ENCODE measurements at regions not wholly inside any gene's neighbourhood (a gene's known extent, or its start where the extent isn't known, plus 50 kb on each side); places are given as distances from the start of the nearest gene placed in this dataset.

DNA sequence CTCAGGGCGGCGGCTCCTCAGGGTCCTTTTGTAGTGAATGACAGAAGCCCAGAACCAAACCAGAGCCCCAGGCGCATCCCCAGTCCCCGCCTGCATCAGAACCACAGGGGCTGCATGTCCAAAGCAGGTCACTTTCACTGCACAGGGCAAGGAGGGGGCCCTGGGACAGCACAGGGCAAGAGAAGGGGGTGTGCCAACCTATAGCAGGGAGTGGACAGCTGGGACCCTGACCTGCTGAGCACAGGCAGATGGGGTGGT, 501.4 kb downstream of the PREX1 start:
- TF ChIP-seq, protein P1, sequence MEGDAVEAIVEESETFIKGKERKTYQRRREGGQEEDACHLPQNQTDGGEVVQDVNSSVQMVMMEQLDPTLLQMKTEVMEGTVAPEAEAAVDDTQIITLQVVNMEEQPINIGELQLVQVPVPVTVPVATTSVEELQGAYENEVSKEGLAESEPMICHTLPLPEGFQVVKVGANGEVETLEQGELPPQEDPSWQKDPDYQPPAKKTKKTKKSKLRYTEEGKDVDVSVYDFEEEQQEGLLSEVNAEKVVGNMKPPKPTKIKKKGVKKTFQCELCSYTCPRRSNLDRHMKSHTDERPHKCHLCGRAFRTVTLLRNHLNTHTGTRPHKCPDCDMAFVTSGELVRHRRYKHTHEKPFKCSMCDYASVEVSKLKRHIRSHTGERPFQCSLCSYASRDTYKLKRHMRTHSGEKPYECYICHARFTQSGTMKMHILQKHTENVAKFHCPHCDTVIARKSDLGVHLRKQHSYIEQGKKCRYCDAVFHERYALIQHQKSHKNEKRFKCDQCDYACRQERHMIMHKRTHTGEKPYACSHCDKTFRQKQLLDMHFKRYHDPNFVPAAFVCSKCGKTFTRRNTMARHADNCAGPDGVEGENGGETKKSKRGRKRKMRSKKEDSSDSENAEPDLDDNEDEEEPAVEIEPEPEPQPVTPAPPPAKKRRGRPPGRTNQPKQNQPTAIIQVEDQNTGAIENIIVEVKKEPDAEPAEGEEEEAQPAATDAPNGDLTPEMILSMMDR (IDR thresholded peaks at IDR 0.05; ENCODE audit: insufficient read depth, low read length): no peak
- TF ChIP-seq POLR2AphosphoS5 (IDR thresholded peaks at IDR 0.05; ENCODE audit: low read depth): no peak
- no peak for TF ChIP-seq GABPA (IDR thresholded peaks at IDR 0.05; ENCODE audit: low read depth)
